HG02610 (cell line): ENCODE measurements at regions not wholly inside any gene's neighbourhood (a gene's known extent, or its start where the extent isn't known, plus 50 kb on each side); places are given as distances from the start of the nearest gene placed in this dataset.

Experiments
- ATAC-seq: cut with Tn5 transposase; IDR thresholded peaks from one replicate; pipeline ENCODE4 v1.9.1; 2021; ENCODE audit warnings: mild to moderate bottlenecking, moderate library complexity; ENCODE audit not compliant: unreplicated experiment

DNA sequence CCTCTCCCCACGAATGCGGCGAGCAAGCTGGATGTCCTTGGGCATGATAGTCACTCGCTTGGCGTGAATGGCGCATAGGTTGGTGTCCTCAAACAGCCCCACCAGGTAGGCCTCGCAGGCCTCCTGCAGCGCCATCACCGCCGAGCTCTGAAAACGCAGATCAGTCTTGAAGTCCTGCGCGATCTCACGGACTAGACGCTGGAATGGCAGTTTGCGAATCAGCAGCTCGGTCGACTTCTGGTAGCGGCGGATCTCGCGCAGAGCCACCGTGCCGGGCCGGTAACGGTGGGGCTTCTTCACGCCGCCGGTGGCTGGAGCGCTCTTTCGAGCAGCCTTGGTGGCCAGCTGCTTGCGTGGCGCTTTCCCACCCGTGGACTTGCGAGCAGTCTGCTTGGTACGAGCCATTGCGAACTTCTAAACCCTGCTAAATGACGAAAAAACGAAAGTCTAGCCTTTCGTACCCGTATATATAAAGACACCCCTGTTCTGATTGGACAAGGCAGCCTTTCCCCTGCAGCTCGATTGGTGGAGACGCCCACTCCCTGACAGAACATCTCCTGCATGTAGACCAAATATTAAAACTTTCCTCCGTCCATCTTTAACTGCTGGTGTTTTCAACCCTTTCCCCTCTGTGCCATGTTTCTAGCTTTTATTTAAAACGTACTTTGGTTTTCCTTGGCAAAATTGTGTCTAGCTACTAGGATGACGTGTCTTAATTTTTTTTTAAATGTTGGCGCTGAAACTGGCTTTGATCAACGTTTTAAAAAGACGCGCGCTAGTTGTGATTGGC, 109.8 kb downstream of the HFE start:
- ATAC-seq: peak; percentile 35

DNA sequence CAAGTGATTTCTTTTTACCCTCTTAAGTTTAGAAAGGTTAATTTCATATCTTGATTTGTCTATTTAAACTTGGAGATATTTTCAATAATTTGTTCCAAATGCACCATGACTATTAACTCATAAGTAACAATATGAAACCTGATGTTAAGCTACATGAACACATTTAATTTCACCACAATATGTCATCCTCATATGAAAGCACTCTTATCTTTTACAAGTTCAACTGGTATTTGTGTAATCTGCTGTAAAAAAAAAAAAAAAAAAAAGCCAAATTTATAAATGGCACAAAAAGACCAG, 110.4 kb downstream of the HFE start:
- ATAC-seq: no peak

DNA sequence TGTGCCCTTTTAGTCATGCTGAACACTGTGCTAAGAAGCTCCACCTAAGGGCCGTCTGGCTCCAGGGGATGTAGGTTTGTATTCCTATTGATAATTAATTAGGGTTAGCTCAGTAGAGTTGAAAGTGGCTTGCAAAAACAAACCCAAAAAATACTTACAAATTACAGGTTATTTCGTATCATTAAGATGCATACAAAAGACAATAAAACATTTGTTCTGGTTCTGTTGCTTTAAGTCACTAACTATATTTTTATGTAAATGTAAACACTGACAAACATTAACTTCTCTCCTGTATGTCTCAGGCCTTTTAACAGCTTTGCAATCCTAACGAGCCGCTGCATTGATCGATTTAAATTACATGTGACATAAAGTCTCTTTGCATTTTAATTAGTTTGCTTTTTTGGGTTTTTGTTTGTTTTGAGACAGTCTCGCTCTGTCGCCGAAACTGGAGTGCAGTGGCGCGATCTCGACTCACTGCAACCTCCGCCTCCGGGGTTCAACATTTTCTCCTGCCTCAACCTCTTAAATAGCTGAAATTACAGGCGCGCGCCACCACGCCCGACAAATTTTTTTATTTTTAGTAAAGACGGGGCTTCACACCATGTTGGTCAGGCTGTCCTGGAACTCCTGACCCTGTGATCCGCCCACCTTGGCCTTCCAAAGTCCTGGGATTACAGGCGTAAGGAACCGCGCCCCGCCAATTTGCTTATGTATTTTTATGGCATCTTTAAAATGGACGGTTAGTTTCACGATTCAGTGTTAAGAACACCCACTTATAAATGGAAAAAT, 110.9 kb downstream of the HFE start:
- no peak for ATAC-seq

DNA sequence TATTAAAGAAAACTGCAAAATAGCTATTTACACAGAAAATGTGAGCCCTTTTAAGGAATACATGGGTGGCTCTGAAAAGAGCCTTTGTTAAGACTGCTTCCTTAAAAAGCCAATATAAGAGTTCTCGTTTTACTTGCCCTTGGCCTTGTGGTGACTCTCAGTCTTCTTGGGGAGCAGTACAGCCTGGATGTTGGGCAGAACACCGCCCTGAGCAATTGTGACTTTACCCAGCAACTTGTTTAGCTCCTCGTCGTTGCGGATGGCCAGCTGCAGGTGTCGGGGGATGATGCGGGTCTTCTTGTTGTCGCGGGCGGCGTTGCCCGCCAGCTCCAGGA, 111.5 kb downstream of the HFE start:
- peak; percentile 7 for ATAC-seq

DNA sequence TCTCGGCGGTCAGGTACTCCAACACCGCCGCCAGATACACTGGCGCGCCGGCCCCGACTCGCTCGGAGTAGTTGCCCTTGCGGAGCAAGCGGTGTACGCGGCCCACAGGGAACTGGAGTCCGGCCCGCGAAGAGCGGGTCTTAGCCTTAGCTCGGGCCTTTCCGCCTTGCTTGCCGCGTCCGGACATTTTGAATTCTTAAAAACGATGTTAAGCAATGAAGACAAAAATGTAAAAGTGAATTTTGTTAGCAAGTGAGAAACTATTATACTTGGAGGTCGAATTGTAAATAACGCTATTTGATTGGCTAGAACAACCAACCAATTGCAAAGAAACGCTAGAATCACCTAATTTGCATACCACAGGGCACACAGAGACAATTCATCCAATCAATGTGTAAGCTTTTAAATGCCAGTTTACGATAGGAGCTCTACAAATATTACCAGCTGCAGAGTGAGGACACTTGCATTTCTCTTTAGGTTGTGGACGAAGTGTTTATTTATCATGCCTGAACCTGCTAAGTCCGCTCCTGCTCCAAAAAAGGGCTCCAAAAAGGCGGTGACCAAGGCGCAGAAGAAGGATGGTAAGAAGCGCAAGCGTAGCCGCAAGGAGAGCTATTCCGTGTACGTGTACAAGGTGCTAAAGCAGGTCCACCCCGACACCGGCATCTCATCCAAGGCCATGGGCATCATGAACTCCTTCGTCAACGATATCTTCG, 112.0 kb downstream of the HFE start:
- peak; percentile 59 for ATAC-seq

DNA sequence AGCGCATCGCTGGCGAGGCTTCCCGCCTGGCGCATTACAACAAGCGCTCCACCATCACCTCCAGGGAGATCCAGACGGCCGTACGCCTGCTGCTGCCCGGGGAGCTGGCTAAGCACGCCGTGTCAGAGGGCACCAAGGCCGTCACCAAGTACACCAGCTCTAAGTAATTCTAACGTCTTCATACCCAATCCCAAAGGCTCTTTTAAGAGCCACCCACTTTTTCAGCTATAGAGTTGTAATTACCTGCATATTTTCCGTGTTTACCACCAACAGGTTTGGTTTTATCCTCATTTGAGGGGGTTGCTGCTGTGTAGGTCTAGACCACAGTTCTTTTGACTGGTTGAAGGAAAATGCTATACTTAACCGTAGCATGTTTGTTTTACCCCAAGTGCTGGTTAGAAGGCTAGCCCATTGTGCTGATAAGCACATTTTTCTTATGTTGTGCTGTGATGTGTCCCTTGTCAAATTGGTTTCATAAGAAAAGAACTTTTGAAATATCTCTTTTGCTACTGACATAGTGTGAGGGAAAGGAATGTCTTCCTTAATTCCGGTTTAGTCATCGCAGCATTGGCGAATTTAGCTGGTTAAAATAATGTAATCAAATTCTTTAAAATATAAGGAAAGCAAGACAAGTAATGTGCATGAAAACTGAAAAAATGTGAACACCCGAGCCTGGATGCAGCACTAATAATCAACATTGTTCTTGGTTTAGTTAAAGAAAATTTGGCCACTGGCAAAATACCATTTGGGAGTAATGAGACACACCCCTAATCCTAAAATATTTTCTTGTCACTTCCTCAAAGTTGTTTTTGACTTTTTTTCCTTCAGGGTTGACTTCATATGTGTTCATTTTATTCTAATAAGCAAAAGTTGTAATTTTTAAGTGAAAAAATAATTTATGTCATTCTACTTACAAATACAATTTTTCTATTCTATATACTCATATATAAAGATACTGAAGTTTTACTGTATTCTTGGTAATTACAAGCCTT, 112.8 kb downstream of the HFE start:
- no peak for ATAC-seq

DNA sequence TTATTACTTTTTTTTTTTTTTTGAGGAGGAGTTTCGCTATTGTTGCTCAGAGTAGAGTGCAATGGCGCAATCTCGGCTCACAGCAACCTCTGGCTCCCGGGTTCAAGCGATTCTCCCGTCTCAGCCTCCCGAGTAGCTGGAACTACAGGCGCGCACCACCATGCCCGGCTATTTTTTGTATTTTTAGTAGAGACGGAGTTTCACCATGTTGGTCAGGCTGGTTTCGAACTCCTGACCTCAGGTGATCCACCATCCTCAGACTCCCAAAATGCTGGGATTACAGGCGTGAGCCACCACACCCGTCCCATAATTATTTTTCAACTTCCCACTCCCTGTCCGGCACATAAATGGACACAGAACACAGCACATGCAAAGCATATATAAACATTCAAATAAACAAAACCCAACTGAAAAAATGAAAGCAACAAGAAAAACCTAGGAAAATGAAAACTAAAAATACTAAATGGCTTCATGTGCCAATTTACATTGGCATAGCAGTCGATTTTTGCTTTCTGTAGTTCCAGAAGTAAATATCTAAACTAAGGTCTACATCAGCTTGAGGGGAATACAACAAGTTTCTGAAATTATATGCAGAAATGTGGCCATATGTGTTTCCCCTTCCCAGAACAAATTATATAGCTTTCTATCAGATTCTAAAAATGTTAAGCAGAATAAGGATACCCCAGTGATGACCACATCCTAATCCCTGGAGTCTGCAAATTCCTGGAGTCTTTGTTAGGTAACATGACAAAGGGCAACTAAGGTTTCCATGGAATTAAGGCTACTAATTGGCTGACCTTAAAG, 113.9 kb downstream of the HFE start:
- no peak for ATAC-seq

DNA sequence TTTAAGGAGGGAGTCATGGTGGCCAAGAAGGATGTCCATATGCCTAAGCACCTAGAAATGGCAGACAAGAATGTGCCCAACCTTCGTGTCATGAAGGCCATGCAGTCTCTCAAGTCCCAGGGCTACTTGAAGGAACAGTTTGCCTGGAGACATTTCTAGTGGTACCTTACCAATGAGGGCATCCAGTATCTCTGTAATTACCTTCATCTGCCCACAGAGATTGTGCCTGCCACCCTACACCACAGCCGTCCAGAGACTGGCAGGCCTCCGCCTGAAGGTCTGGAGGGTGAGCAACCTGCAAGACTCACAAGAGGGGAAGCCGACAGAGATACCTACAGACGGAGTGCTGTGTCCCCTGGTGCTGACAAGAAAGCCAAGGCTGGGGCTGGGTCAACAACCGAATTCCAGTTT, 115.0 kb downstream of the HFE start:
- ATAC-seq: no peak

DNA sequence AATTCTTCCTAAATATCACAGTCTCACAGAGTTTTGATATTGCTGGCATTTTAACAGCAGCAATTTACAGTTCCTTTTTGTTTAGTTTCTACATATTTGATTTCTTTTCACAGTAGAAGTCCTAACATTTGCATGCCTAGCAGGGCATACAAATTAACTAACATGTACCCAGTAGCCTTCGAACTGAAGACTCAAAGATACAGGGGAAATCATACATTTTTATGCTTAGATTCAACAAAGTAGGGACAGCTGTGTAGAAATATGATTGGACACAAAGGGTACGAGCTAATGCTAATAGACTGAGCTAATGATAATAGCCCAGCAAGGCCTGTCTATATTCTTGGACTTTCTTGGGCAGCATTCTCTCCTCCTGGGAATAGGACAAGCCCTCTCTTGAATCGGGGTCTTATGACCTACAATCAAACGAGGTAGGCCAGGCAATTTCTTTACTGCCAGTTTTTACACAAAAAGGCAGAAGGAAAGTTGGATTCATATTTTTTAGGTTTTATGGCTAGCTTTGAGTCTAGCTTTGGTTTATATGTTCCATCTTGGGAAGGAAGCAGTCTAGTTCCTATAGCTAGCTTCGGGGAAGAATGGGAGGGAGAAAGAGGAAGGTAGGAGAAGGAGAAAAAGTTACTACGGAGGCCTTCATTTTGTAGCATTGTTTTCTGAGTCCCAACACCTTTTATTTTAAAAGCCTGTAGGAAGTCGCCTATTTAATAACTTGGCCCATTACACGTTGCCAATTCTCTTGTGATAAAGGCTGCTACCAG, 115.8 kb downstream of the HFE start:
- no peak for ATAC-seq

DNA sequence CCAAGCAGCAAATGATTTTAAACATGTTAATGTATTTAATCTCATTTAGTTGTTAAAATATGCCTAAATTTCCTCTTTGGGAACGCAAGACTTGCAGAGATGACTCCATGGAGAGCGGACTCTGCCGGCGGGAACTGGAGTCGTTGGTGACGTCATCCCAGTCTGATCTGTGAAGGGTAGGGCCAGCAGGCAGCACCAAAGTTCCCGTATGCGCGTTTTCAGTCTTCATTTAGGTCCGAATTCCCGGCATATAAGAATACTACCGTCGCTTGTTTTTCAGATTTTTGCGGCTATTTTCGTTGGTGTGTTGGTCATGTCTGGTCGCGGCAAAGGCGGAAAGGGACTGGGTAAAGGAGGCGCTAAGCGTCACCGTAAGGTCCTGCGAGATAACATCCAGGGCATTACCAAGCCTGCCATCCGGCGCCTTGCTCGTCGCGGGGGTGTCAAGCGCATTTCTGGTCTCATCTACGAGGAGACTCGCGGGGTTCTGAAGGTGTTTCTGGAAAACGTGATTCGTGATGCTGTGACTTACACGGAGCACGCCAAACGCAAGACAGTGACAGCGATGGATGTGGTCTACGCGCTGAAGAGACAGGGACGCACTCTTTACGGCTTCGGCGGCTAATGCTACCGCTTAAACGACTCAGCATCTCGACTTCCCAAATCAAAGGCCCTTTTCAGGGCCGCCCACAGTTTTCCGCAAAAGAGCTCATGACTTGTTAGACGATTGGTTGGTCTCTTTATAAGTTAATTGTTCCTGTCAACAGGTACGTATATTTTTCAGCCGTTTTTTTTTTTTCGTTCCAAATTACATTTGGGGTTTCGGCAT, 117.3 kb downstream of the HFE start:
- ATAC-seq: peak; percentile 58

DNA sequence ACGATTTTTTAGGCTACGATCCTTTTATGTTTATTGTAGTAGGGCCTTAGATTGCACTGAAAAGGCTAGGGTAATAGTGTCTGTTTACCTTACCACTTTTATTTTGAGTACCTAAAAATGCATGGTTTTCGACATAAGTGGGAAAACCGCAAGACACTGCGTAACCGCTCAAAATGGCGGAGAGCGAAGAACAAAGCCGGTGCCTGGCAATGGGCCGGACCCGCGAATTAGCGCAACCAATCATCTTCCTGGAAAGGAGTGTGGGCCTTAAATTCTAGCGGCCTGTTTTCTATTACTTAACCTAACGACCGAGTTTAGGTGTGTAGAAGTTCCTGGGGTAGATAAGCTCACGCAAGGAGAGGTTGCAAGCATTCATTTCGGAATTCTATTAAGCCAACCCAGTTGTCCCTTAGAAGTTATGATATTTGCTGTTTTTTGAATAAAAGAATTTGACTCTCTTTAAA, 118.0 kb downstream of the HFE start:
- ATAC-seq: peak; percentile 42

DNA sequence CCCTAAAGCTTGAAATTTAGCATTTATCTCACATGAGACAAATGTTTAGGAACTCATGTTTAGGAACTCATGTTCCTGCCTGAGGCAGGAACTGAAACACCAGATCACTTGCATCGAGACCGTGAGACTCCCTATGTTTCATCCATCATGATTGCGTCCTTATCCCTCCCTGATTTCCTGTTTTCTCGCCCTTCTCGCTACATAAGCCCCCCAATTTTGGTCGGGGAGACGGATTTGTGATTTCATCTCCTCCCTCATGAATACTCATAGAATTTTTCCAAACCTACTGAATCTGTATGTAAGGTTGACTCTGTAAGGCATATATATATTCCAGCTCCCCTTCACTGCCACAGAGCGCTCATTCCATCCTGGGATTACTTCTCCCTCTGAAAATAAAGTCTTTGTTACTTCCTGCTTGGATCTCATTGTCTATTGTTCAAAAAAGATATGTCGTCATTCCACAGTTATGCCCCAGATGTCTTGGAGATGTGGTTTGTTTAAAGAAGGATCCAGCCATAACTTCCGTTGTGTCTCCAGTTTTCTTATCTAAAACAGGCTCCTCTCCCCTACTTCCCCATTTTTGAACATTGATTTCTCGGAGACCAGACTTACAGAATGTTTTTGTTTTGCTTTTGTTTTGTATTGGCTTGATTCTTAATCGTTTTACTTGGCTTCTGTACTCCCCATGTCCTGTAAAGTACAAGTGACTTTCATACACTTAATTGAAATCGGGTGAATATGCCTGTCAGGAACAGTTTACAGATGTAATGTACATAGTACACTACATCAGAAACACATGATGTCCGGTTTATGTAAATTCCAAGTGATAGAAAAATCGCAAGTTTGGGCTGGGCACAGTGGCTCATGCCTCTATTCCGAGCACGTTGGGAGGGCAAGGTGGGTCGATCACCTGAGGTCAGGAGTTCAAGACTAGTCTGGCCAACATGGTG, 118.7 kb downstream of the HFE start:
- no peak for ATAC-seq

DNA sequence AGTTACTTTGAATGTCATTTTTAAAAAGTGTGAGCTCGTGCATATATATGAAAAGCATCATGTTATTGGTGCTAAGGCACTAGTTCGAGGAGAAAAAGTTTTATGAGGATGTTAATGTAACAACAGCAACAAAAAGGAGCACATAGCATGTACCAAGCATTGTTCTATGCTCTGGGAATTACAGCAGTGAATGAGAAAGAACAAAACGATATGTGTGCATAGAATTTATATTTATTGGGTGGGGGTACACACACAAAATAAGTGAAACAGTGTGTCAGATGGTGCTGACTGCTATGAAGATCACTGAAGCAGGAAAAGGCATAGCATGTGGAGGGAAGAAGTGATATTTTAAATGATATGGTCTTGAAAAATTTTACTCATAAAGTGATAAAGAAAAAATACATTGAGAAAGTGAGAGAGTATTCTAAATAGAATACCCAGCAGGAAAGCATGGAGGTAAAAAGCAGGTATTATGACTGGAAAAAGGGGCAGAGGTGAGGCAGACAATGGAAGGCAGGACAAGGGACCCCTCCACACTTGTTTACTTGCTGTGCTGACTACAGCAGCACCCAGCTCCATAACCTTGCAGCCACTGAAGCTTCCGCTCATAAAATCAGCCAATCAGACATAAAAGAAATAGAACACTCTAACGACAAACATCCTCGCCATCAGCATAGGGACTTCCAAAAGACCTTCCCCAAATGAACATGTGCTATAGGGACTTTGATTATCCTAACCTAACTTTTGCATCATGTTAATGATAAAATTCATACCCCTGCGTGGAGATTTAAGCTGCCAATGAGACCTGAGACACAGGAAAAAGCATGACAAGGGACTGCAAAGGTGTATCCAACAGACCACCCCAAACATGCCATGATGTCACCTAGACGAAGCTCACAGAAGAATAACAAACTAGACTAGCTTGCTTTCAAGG, 119.9 kb downstream of the HFE start:
- no peak for ATAC-seq

DNA sequence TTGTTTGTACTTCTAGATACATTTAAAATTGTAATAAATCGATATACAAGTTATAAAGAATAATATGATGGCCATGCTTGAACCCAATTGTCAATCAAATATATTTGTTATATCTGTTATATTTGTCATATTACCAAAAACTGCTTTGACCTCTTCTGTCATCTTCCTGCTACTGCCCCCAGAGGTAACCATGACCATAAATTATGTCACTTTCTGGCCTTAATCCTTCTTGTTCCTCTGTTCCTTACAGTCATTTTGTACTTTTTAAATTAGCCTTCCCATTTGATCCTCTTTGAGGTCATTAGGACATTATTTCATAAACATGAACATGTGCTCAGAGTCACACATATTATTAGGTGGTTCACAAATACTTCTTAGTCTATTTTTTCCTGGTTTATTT, 124.7 kb downstream of the HFE start:
- no peak for ATAC-seq

DNA sequence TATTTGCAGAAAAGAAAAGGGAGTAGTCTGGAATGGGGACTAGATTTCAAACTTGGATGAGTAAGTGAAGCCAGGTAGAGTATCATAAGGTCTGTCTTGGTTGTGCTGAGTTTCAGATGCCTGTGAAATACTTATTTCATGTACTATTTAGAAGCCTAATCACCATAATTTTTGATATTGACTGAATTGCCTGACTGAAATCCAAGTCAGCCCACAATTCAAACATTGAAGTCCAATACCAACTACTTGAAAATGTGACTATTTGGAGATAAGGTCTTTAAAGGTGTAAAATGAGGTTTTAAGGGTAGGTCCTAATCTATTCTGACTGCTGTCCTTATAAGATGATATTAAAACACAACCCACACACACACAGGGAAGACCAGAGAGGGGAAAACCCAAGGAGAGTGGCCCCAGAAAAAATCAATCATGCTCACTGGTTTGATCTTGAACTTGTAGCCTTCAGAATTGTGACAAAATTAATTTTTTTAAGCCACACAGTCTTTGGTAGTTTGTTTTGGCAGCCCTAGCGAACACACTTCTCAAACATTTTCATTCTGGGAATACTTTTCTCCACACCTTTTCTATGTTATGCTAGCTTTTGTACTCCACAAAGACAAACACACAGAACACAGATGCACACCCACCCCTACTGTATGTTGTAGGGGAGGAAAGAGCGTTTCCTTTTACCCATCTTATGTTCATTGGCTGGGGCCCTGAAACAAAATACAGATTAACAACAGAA, 126.3 kb downstream of the HFE start:
- ATAC-seq: no peak
